K562 (cell line): ENCODE measurements at regions not wholly inside any gene's neighbourhood (a gene's known extent, or its start where the extent isn't known, plus 50 kb on each side); places are given as distances from the start of the nearest gene placed in this dataset.

Experiments
- BCL6 ChIP-seq: fragments of 250-450 bp; sonication (Bioruptor Pico); IDR thresholded peaks from 2 replicates; pipeline ENCODE4 v1.4.0; 2020
- BMI1 ChIP-seq: fragments of 150-350 bp; IDR thresholded peaks from 2 replicates; pipeline ENCODE4 v1.6.1; 2014; ENCODE audit warnings: low read length
- IFI16 ChIP-seq: fragments of 250-450 bp; sonication (Bioruptor Pico); IDR thresholded peaks from 2 replicates; pipeline ENCODE4 v2.1.2; 2022; ENCODE audit warnings: mild to moderate bottlenecking, inconsistent platforms
- KHSRP ChIP-seq: fragments of 450-650 bp; IDR thresholded peaks from 2 replicates; pipeline ENCODE4 v1.6.1; 2017
- NCOA1 ChIP-seq: fragments of 450-650 bp; IDR thresholded peaks from 2 replicates; pipeline ENCODE4 v1.6.1; 2016; ENCODE audit warnings: low read depth
- SMARCA5 ChIP-seq: fragments of 450-650 bp; IDR thresholded peaks from 2 replicates; pipeline ENCODE4 v1.6.1; 2016
- TAL1 ChIP-seq: fragments of 450-650 bp; IDR thresholded peaks from 2 replicates; pipeline ENCODE4 v1.6.1; 2016; ENCODE audit warnings: mild to moderate bottlenecking
- ZNF253 ChIP-seq: fragments of 250-450 bp; sonication (Bioruptor Pico); conservative IDR thresholded peaks from 2 replicates; pipeline ENCODE4 v1.6.1; 2021; ENCODE audit warnings: mild to moderate bottlenecking
- ZNF282 ChIP-seq: sonication (generic); formaldehyde crosslinking; IDR thresholded peaks from 2 replicates; pipeline ENCODE4 v1.8.1; 2023; ENCODE audit warnings: missing genetic modification reagents
- ZNF407 ChIP-seq: fragments of 450-650 bp; IDR thresholded peaks from 2 replicates; pipeline ENCODE4 v1.6.1; 2016; ENCODE audit warnings: low read depth
- ZNF586 ChIP-seq: fragments of 450-650 bp; formaldehyde crosslinking; conservative IDR thresholded peaks from 2 replicates; pipeline ENCODE4 v1.4.0; 2020; ENCODE audit warnings: mild to moderate bottlenecking, moderate library complexity
- ZNF780A ChIP-seq: fragments of 250-450 bp; sonication (Bioruptor Pico); IDR thresholded peaks from 2 replicates; pipeline ENCODE4 v1.5.0; 2021; ENCODE audit warnings: mild to moderate bottlenecking
- TF ChIP-seq, protein P1 (sequence below): fragments of 250-450 bp; sonication (Bioruptor Pico); IDR thresholded peaks from 2 replicates; pipeline ENCODE4 v1.9.0; 2021; ENCODE audit warnings: mild to moderate bottlenecking

DNA sequence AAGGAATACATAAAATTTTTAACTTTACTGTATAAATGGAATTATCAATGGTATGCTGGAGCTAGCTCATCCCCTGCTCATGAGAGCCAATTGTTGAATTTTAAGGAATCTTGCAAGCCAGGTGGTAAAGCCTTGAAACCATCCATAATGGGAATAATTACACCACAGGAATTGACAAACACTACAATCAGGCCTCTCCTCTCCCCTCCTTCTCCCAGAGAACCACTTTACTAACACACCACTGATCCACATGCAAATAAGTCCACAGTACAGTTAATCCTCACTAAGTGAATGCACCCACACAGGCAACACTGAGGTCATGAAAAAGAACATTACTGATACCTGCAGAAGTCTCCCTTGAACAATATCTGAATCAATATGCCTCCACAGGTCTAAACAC lies 140.5 kb downstream of the KLF12 start (continued):
- TF ChIP-seq ZNF407 (no peak), NCOA1 (no peak), ZNF253 (no peak), KHSRP (no peak), BMI1 (no peak), SMARCA5 (no peak), ZNF282 (CRISPR knock-in tag) (no peak), ZNF586 (CRISPR knock-in tag) (no peak), ZNF780A (CRISPR knock-in tag) (no peak), BCL6 (CRISPR knock-in tag) (no peak), TAL1 (no peak), IFI16 (CRISPR knock-in tag) (no peak)
- TF ChIP-seq, protein P1, sequence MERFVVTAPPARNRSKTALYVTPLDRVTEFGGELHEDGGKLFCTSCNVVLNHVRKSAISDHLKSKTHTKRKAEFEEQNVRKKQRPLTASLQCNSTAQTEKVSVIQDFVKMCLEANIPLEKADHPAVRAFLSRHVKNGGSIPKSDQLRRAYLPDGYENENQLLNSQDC (CRISPR knock-in tag), result no peak
